ENCODE measurements at regions not wholly inside any gene's neighbourhood (a gene's known extent, or its start where the extent isn't known, plus 50 kb on each side); places are given as distances from the start of the nearest gene placed in this dataset.

GRCh38 chr20:57024849-57025248 lies 241.6 kb downstream of the BMP7 start:
- TF ChIP-seq CTCF (IDR thresholded peaks at IDR 0.05) (no peak), POLR2A (IDR thresholded peaks at IDR 0.05) (no peak)
